HEK293T (cell line): ENCODE measurements at regions not wholly inside any gene's neighbourhood (a gene's known extent, or its start where the extent isn't known, plus 50 kb on each side); places are given as distances from the start of the nearest gene placed in this dataset.

Experiments used
- ARNT ChIP-seq: fragments of 450-650 bp; IDR thresholded peaks from 2 replicates; pipeline ENCODE4 v1.6.1; 2017; ENCODE audit warnings: mild to moderate bottlenecking
- SP1 ChIP-seq: fragments of 450-650 bp; IDR thresholded peaks from 2 replicates; pipeline ENCODE4 v1.6.1; 2017
- SUZ12 ChIP-seq: fragments of 450-650 bp; IDR thresholded peaks from 2 replicates; pipeline ENCODE4 v1.6.1; 2016; ENCODE audit warnings: mild to moderate bottlenecking

DNA sequence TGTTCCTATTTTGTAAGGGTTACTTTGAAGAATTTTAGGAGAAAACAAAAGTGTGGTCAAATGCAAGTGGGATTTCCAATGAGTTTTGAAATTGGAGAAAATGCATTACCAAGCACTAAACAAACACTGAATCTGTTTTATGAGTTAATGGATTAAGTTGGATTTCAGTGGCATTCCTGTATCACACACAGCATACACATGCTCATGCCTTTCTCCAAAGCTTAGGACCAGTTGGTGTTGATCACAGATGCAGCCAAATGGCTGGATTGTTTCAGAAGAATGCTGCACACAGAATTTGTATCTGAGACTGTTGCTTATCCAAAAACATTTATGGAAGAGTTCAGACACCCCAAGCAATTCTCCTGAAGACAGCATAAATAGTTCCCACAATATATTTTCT, 611.1 kb downstream of the ACTL7B start:
- TF ChIP-seq ARNT (no peak), SUZ12 (no peak), SP1 (no peak)
